D721Med (cell line): ENCODE measurements at regions not wholly inside any gene's neighbourhood (a gene's known extent, or its start where the extent isn't known, plus 50 kb on each side); places are given as distances from the start of the nearest gene placed in this dataset.

ENCODE experiments used
- DNase-seq: peaks from one replicate; pipeline ENCODE4 v3.0.0; 2011; ENCODE audit warnings: low spot score; ENCODE audit not compliant: insufficient read length
- FAIRE-seq: peaks from 2 replicates; lab custom pipeline; 2011; peaks lifted over from hg19 to GRCh38; lab: Jason Lieb, UNC
- CTCF ChIP-seq: IDR thresholded peaks from 2 replicates; pipeline ENCODE4 v1.5.1; 2012; ENCODE audit warnings: mild to moderate bottlenecking, control low read depth; ENCODE audit not compliant: insufficient read depth; ENCODE audit errors: missing control alignments

GRCh38 chr11:97506076-97506759, 1116.4 kb downstream of the JRKL start:
- TF ChIP-seq CTCF = no peak
- FAIRE-seq = no peak

GRCh38 chr11:97514446-97514845, 1124.6 kb downstream of the JRKL start:
- FAIRE-seq = no peak

More at GRCh38 chr11:97506076-97506759, 1116.4 kb downstream of the JRKL start:
- DNase-seq = no peak

GRCh38 chr11:97516688-97517087, 1126.9 kb downstream of the JRKL start:
- DNase-seq (no peak), FAIRE-seq (no peak)
- no peak for TF ChIP-seq CTCF

More at GRCh38 chr11:97514446-97514845, 1124.6 kb downstream of the JRKL start:
- no peak for DNase-seq
- no peak for TF ChIP-seq CTCF

- DNase-seq (no peak), FAIRE-seq (no peak)
- TF ChIP-seq CTCF = no peak
These were observed 1135.5 kb downstream of the JRKL start for GRCh38 chr11:97525273-97525672.

- FAIRE-seq (no peak), DNase-seq (no peak)
- no peak for TF ChIP-seq CTCF
These were observed 1147.8 kb downstream of the JRKL start for GRCh38 chr11:97537407-97538150.

- no peak for FAIRE-seq
- no peak for DNase-seq
- no peak for TF ChIP-seq CTCF
These were observed 1154.6 kb downstream of the JRKL start for GRCh38 chr11:97544431-97544830.

DNA sequence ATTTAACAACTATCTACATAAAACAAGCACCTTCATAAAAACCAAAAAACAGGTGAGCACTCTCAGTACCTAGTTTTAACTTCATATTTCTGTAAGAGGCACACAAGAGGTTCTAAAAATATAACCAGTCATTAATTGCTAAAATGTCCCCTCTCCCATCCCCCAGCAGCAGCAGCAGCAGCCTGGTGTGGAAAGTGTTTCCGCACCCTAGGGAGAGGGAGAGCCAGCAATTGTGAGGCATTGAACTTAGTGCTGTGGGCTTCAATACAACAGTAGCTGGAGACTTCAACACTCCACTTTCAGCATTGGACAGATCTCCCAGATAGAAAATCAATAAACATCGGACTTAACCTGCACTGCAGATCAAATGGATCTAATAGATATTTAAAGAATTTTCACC, 1158.5 kb downstream of the JRKL start:
- DNase-seq (no peak), FAIRE-seq (no peak)
- TF ChIP-seq CTCF = no peak
